ENCODE measurements at regions not wholly inside any gene's neighbourhood (a gene's known extent, or its start where the extent isn't known, plus 50 kb on each side); places are given as distances from the start of the nearest gene placed in this dataset.

DNA sequence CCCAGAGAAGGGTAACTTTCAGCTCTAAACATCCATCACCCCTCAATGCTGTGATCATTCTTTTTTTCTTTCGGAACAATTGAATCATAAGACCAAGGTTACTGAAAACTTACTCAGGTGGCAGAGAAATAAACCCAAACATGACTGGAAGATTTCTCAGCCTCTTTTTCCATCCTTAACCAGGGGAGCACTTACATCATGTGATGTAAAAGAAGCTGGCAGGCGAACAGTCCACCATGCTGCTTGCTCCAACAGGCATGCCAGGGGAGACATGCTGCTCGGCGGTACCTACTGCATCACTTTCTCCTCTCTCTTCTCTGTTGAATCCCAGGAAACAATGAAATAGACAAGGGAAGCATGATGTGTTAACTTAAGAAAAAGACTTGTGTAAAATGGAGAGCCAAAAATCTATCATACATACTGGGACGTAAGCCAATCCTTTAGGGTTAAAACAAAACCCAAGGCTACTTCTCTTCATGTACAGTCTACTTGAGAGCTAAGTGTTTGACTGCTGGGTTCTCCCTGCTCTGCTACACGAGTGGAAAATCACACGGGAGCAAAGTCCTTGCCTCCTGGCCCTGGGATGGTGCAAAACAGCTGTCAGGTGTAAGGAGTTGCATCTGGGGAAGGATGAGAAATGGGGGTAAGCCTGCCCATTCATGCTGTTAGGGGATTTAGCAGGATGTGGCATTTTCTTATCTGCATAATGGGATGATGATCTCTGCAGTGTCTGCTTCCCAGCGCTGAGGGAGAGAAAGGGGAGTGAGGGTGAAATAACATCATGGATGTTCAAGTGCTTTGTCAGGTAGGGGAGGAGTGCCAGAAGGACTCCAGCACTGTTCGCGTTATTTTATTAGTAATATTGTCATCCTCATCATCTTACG, 64.3 kb upstream of the ZNF438 start:
- in situ Hi-C loops (cut with HindIII; ENCODE audit: low pct_ligation_motif_present, low sequenced_read_pairs): no loop called here
- TF ChIP-seq, protein P1, sequence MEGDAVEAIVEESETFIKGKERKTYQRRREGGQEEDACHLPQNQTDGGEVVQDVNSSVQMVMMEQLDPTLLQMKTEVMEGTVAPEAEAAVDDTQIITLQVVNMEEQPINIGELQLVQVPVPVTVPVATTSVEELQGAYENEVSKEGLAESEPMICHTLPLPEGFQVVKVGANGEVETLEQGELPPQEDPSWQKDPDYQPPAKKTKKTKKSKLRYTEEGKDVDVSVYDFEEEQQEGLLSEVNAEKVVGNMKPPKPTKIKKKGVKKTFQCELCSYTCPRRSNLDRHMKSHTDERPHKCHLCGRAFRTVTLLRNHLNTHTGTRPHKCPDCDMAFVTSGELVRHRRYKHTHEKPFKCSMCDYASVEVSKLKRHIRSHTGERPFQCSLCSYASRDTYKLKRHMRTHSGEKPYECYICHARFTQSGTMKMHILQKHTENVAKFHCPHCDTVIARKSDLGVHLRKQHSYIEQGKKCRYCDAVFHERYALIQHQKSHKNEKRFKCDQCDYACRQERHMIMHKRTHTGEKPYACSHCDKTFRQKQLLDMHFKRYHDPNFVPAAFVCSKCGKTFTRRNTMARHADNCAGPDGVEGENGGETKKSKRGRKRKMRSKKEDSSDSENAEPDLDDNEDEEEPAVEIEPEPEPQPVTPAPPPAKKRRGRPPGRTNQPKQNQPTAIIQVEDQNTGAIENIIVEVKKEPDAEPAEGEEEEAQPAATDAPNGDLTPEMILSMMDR (IDR thresholded peaks at IDR 0.05; ENCODE audit: low read depth, low read length, missing control alignments): no peak
- Histone ChIP-seq H3K27ac (no peak overlapping the region), H3K4me3 (ENCODE audit: low read depth, low read length) (no peak overlapping the region), H3K36me3 (replicated peaks) (no peaks in the 10 kb centered on the region), H3K27me3 (replicated peaks) (no peaks in the 10 kb centered on the region)
- no peak for DNase-seq

DNA sequence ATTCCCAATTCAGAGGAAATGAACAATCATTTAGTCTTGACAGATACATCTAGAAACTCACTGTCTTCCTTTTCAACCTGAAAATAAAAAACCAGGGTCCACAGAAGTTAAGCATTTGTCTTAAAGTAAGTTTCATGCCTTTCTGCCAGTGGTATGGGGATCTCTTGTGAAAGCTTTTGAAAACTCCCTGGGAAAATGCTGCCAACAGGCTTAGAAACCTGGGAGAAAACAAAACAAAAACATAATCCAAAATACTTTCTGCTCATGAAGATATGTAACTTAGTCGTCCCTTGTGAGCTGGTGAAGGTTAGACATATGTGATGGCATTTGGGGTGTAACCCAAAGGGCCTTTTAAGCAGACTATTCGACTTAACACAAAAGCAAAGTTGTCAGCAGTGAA, 66.4 kb upstream of the ZNF438 start:
- H3K27me3 ChIP-seq (replicated peaks): no peaks in the 10 kb centered on the region
- H3K27ac ChIP-seq: no peak overlapping the region
- no peaks in the 10 kb centered on the region for H3K36me3 ChIP-seq (replicated peaks)
- in situ Hi-C loops (cut with HindIII; ENCODE audit: low pct_ligation_motif_present, low sequenced_read_pairs): no loop called here
- no peak for DNase-seq
- TF ChIP-seq, protein P1 (IDR thresholded peaks at IDR 0.05; ENCODE audit: low read depth, low read length, missing control alignments): no peak
- no peak overlapping the region for H3K4me3 ChIP-seq (ENCODE audit: low read depth, low read length)

DNA sequence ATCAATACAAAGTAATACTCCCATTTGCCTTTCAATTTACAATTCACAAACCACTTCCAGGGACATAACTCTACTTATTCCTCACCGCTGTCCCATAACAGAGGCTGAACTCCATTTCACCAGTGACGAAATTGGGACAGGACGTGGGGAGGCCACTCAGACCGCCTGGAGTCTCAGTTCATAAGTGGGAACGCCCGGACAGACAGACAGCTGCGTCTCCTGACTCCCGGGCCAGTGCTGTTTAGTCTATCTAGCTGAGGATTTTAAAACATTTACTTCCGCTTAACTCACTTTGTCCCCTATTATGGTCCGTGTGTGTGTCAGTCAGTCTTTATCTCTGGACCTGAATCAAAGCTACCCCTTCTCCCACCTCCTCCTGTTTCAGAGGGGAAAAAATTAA, 67.4 kb upstream of the ZNF438 start:
- in situ Hi-C loops (cut with HindIII; ENCODE audit: low pct_ligation_motif_present, low sequenced_read_pairs): no loop called here
- no peak overlapping the region for H3K4me3 ChIP-seq (ENCODE audit: low read depth, low read length)
- H3K36me3 ChIP-seq (replicated peaks): no peaks in the 10 kb centered on the region
- no peaks in the 10 kb centered on the region for H3K27me3 ChIP-seq (replicated peaks)
- TF ChIP-seq, protein P1 (IDR thresholded peaks at IDR 0.05; ENCODE audit: low read depth, low read length, missing control alignments): no peak
- H3K27ac ChIP-seq: no peak overlapping the region
- peak; percentile 48 for DNase-seq

DNA sequence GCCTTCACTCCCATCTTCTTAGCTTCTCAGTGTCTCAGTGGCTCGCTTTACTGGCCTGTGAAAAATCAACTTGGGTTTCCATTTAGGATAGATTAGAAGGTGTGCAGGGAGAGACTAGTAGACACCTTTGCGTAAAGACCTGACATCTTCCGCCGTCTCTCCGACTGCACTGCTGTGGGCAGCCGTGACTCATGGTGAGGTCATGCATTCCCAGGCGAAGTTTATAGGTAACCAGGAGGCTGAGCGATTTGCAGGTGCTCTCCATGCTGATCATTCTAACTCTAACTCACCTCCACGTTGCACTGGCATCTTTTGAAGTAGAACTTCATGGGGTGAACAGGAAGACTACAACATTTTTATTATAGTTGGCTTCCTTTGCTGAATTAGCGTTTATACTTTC, 68.0 kb upstream of the ZNF438 start:
- in situ Hi-C loops (cut with HindIII; ENCODE audit: low pct_ligation_motif_present, low sequenced_read_pairs): no loop called here
- no peak for DNase-seq
- Histone ChIP-seq H3K27ac (no peak overlapping the region), H3K4me3 (ENCODE audit: low read depth, low read length) (no peak overlapping the region), H3K27me3 (replicated peaks) (no peaks in the 10 kb centered on the region), H3K36me3 (replicated peaks) (no peaks in the 10 kb centered on the region)
- TF ChIP-seq, protein P1 (IDR thresholded peaks at IDR 0.05; ENCODE audit: low read depth, low read length, missing control alignments): no peak

DNA sequence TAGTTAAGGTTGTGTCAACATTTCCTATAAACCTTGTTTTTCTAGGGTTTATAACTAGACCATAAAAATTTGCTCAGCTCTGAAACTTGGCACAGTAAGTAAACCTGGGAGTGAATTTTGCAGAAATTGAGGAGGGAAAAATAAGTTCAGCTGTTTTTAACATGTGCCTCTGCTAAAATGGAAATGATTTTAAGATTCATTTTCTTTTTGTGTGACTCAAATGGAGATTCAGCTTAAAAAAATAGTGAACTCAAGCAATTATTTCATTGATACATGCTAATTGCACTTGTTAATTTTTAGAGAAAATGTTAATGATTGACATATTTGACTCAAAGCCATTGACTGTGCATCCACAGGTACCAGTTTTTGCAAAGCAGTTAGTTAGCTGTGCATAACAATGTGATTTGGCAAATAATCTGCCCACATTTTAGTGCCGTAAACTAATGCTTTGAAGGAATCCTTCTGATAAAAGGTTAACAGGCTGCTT, 68.5 kb upstream of the ZNF438 start:
- H3K27ac ChIP-seq: no peak overlapping the region
- TF ChIP-seq, protein P1 (IDR thresholded peaks at IDR 0.05; ENCODE audit: low read depth, low read length, missing control alignments): no peak
- no peaks in the 10 kb centered on the region for H3K36me3 ChIP-seq (replicated peaks)
- no peak overlapping the region for H3K4me3 ChIP-seq (ENCODE audit: low read depth, low read length)
- in situ Hi-C loops (cut with HindIII; ENCODE audit: low pct_ligation_motif_present, low sequenced_read_pairs): no loop called here
- no peak for DNase-seq
- no peaks in the 10 kb centered on the region for H3K27me3 ChIP-seq (replicated peaks)
